Stimulated activated CD8-positive, alpha-beta memory T cell treated with anti-CD3 and anti-CD28 coated beads, Interleukin-15, amount 100 ng/mL, for 24 hours (primary cell): ENCODE measurements at regions not wholly inside any gene's neighbourhood (a gene's known extent, or its start where the extent isn't known, plus 50 kb on each side); places are given as distances from the start of the nearest gene placed in this dataset.

Source experiments
- DNase-seq: peaks from one replicate; pipeline ENCODE4 v3.0.0-alpha.2; 2020; ENCODE audit warnings: low read depth

GRCh38 chr5:159702301-159702700 lies 214.0 kb upstream of the ADRA1B start:
- DNase-seq = no peak

GRCh38 chr5:159702826-159703225 lies 213.5 kb upstream of the ADRA1B start:
- DNase-seq = no peak

GRCh38 chr5:159704160-159704559 lies 212.1 kb upstream of the ADRA1B start:
- DNase-seq = no peak

- DNase-seq = no peak
Observed at GRCh38 chr5:159705948-159706347, 210.3 kb upstream of the ADRA1B start.

- no peak for DNase-seq
Observed at GRCh38 chr5:159708090-159708489, 208.2 kb upstream of the ADRA1B start.

- no peak for DNase-seq
Observed at GRCh38 chr5:159712672-159713071, 203.6 kb upstream of the ADRA1B start.

- no peak for DNase-seq
Observed at GRCh38 chr5:159713254-159713653, 203.0 kb upstream of the ADRA1B start.

GRCh38 chr5:159713773-159714172 lies 202.5 kb upstream of the ADRA1B start:
- DNase-seq = no peak

- DNase-seq = no peak
Observed at GRCh38 chr5:159725475-159725874, 190.8 kb upstream of the ADRA1B start.

- no peak for DNase-seq
Observed at GRCh38 chr5:159727167-159727566, 189.1 kb upstream of the ADRA1B start.

GRCh38 chr5:159730285-159730684 lies 186.0 kb upstream of the ADRA1B start:
- DNase-seq = no peak

GRCh38 chr5:159732220-159732619 lies 184.1 kb upstream of the ADRA1B start:
- no peak for DNase-seq

GRCh38 chr5:159734366-159734765 lies 181.9 kb upstream of the ADRA1B start:
- DNase-seq = no peak

GRCh38 chr5:159735036-159735435 lies 181.2 kb upstream of the ADRA1B start:
- no peak for DNase-seq

GRCh38 chr5:159735749-159736660 lies 180.3 kb upstream of the ADRA1B start:
- DNase-seq = no peak

GRCh38 chr5:159736844-159737243 lies 179.4 kb upstream of the ADRA1B start:
- no peak for DNase-seq

- no peak for DNase-seq
Observed at GRCh38 chr5:159737263-159737662, 179.0 kb upstream of the ADRA1B start.

- no peak for DNase-seq
Observed at GRCh38 chr5:159741829-159742322, 174.4 kb upstream of the ADRA1B start.

GRCh38 chr5:159743234-159743633 lies 173.0 kb upstream of the ADRA1B start:
- DNase-seq = no peak

- no peak for DNase-seq
Observed at GRCh38 chr5:159746707-159747106, 169.6 kb upstream of the ADRA1B start.

- DNase-seq = no peak
Observed at GRCh38 chr5:159749146-159749545, 167.1 kb upstream of the ADRA1B start.

GRCh38 chr5:159750226-159750625 lies 166.1 kb upstream of the ADRA1B start:
- no peak for DNase-seq

GRCh38 chr5:159751459-159751858 lies 164.8 kb upstream of the ADRA1B start:
- no peak for DNase-seq
